Chondrocyte (in vitro differentiated cells): ENCODE measurements at regions not wholly inside any gene's neighbourhood (a gene's known extent, or its start where the extent isn't known, plus 50 kb on each side); places are given as distances from the start of the nearest gene placed in this dataset.
A peak's percentile ranks its signal among the peaks of the same experiment; 100 is the strongest.

Experiments
- DNase-seq: peaks from one replicate; pipeline ENCODE4 v3.0.0; 2021; ENCODE audit warnings: mixed read lengths, low spot score
- H3K27ac Mint-ChIP-seq: one replicate; pipeline ENCODE4 v1.8.0; 2021; ENCODE audit warnings: mild to moderate bottlenecking, moderate library complexity, mixed read lengths; ENCODE audit not compliant: unreplicated experiment
- H3K27me3 Mint-ChIP-seq: 2 replicates; pipeline ENCODE4 v1.8.0; 2021; ENCODE audit warnings: low read depth, mixed read lengths
- H3K36me3 Mint-ChIP-seq: 2 replicates; pipeline ENCODE4 v1.8.0; 2021; ENCODE audit warnings: low read depth, mixed read lengths
- H3K4me1 Mint-ChIP-seq: 2 replicates; pipeline ENCODE4 v1.8.0; 2021; ENCODE audit warnings: low read depth, mild to moderate bottlenecking, mixed read lengths
- H3K4me3 Mint-ChIP-seq: one replicate; pipeline ENCODE4 v1.8.0; 2021; ENCODE audit warnings: mild to moderate bottlenecking, moderate library complexity, mixed read lengths; ENCODE audit not compliant: unreplicated experiment
- H3K9me3 Mint-ChIP-seq: 2 replicates; pipeline ENCODE4 v1.8.0; 2021; ENCODE audit warnings: low read depth, mixed read lengths
- CTCF ChIP-seq: fragments of 200-600 bp; sonication (generic); IDR thresholded peaks from 2 replicates; pipeline ENCODE4 v1.5.0; 2021; ENCODE audit warnings: antibody characterized with exemption, mild to moderate bottlenecking, moderate library complexity

GRCh38 chr4:31979988-31980387 is 1259.8 kb downstream of the PCDH7 start:
- Mint-ChIP-seq H3K4me1 (peaks cover 2% of the 10 kb centered on the region), H3K27ac (no peak overlapping the region), H3K4me3 (no peak overlapping the region), H3K9me3 (peaks cover 5% of the 10 kb centered on the region), H3K27me3 (no peaks in the 10 kb centered on the region), H3K36me3 (no peaks in the 10 kb centered on the region)
- no peak for DNase-seq
- no peak for TF ChIP-seq CTCF

GRCh38 chr4:31983246-31983645 is 1263.1 kb downstream of the PCDH7 start:
- Mint-ChIP-seq H3K4me1 (peaks cover 20% of the 10 kb centered on the region), H3K4me3 (no peak overlapping the region)
- no peak for TF ChIP-seq CTCF

GRCh38 chr4:31983677-31984076 is 1263.5 kb downstream of the PCDH7 start:
- Mint-ChIP-seq H3K4me3 (no peak overlapping the region), H3K27ac (no peak overlapping the region), H3K9me3 (peaks cover 7% of the 10 kb centered on the region), H3K27me3 (no peaks in the 10 kb centered on the region), H3K36me3 (no peaks in the 10 kb centered on the region), H3K4me1 (peaks cover 24% of the 10 kb centered on the region)
- no peak for DNase-seq
- TF ChIP-seq CTCF = no peak

More at GRCh38 chr4:31983246-31983645, 1263.1 kb downstream of the PCDH7 start:
- no peak for DNase-seq
- Mint-ChIP-seq H3K27ac (no peak overlapping the region), H3K9me3 (peaks cover 9% of the 10 kb centered on the region), H3K27me3 (no peaks in the 10 kb centered on the region), H3K36me3 (no peaks in the 10 kb centered on the region)

- Mint-ChIP-seq H3K36me3 (no peaks in the 10 kb centered on the region), H3K4me3 (no peak overlapping the region), H3K27me3 (no peaks in the 10 kb centered on the region), H3K9me3 (peaks cover 5% of the 10 kb centered on the region), H3K27ac (no peak overlapping the region), H3K4me1 (peaks cover 26% of the 10 kb centered on the region)
- no peak for TF ChIP-seq CTCF
- DNase-seq = no peak
These were observed 1264.7 kb downstream of the PCDH7 start for GRCh38 chr4:31984872-31985271.

- no peak for TF ChIP-seq CTCF
- no peak overlapping the region for H3K27ac Mint-ChIP-seq
- H3K4me3 Mint-ChIP-seq = peak overlapping the region; percentile 52
- DNase-seq = peak; percentile 83
- H3K9me3 Mint-ChIP-seq = no peaks in the 10 kb centered on the region
- no peaks in the 10 kb centered on the region for H3K4me1 Mint-ChIP-seq
- no peaks in the 10 kb centered on the region for H3K36me3 Mint-ChIP-seq
- H3K27me3 Mint-ChIP-seq = no peaks in the 10 kb centered on the region
These were observed 1276.1 kb downstream of the PCDH7 start for GRCh38 chr4:31995943-31996901.
